Adrenal gland (tissue), 9 donors: ENCODE measurements at regions not wholly inside any gene's neighbourhood (a gene's known extent, or its start where the extent isn't known, plus 50 kb on each side); places are given as distances from the start of the nearest gene placed in this dataset.

Experiments used
- DNase-seq, 7 donors: peaks; one replicate each; pipeline ENCODE4 v3.0.0-alpha.2; 2019 to 2020
- H3K27ac ChIP-seq, 5 donors: fragments of 200-600 bp; sonication (generic) in 4 of 5; 1 replicate in 3 of 5; 2 replicates in 2 of 5; pipeline versions ENCODE4 v1.5.1 to v1.8.0; 2016 to 2020; ENCODE audit warnings: mild to moderate bottlenecking in 1 of 5
- H3K27me3 ChIP-seq: fragments of 200-600 bp; 2 replicates; pipeline ENCODE4 v1.8.0; 2021
- H3K36me3 ChIP-seq, 2 donors: fragments of 200-600 bp; replicated peaks in 1 of 2; 1 replicate in 1 of 2; 2 replicates in 1 of 2; pipeline versions ENCODE4 v1.5.1 to v1.8.0; 2018 to 2022
- H3K4me1 ChIP-seq, 2 donors: fragments of 200-600 bp; replicated peaks in 1 of 2; 1 replicate in 1 of 2; 2 replicates in 1 of 2; pipeline versions ENCODE4 v1.5.1 to v1.8.0; 2018 to 2021
- H3K4me3 ChIP-seq, 4 donors: fragments of 200-600 bp; sonication (generic) in 3 of 4; one replicate each; pipeline ENCODE4 v1.5.1; 2016 to 2018
- H3K9me3 ChIP-seq, 3 donors: fragments of 200-600 bp; sonication (generic) in 1 of 3; replicated peaks in 1 of 3; 1 replicate in 2 of 3; 2 replicates in 1 of 3; pipeline versions ENCODE4 v1.5.1 to v1.8.0; 2016 to 2021
- POLR2A ChIP-seq, 2 donors: fragments of 450-650 bp; IDR thresholded peaks; one replicate each; pipeline ENCODE4 v1.6.1; 2017; ENCODE audit warnings: antibody characterized with exemption in 2 of 2, mild to moderate bottlenecking in 2 of 2, moderate library complexity in 1 of 2
- WGBS, 4 donors: extraction: QIAGEN DNeasy Blood & Tissue Kit in 2 of 4; methylation state at CpG; one replicate each; pipeline versions ENCODE4 v1.1.5 to v1.1.7; 2013 to 2017; 5-methylcytosine and 5-hydroxymethylcytosine counted together
- intact Hi-C, 2 donors: fragments of 100-400 bp; cut with DNase I; formaldehyde crosslinking; loops; one replicate each; pipeline versions ENCODE4 v1.14.1 to v1.15.0; 2022 to 2023
- TF ChIP-seq, protein P1 (sequence below), 6 experiments: fragments of 450-650 bp in 4 of 6; fragments of 200-600 bp in 2 of 6; sonication (generic) in 1 of 6; IDR thresholded peaks; 1 replicate in 5 of 6; 2 replicates in 1 of 6; pipeline versions ENCODE4 v1.5.1 to v1.8.0; 2016 to 2021; ENCODE audit warnings: antibody characterized with exemption in 6 of 6, mild to moderate bottlenecking in 2 of 6, moderate library complexity in 1 of 6
- donor health status: healthy with polysubstance abuse.
- donor health status: Bipolar disorder and iron deficiency.
- donor health status: DM: yes; HTN: yes; CAD: no.
- donor health status: DM: no; HTN: no; CAD: no.
- donor health status: DM: no; HTN: no; CAD: no.

- Histone ChIP-seq H3K9me3 (peaks cover 0 to 12% (median 6%) of the 10 kb centered on the region in 3 donors), H3K36me3 (no peaks in the 10 kb centered on the region), H3K27ac (no peak overlapping the region), H3K4me1 (no peaks in the 10 kb centered on the region), H3K4me3 (peak overlapping the region in 1 of 4 donors; percentile 8), H3K27me3 (no peaks in the 10 kb centered on the region)
- intact Hi-C loops = no loop called here
- DNase-seq = no peak
- TF ChIP-seq, protein P1, sequence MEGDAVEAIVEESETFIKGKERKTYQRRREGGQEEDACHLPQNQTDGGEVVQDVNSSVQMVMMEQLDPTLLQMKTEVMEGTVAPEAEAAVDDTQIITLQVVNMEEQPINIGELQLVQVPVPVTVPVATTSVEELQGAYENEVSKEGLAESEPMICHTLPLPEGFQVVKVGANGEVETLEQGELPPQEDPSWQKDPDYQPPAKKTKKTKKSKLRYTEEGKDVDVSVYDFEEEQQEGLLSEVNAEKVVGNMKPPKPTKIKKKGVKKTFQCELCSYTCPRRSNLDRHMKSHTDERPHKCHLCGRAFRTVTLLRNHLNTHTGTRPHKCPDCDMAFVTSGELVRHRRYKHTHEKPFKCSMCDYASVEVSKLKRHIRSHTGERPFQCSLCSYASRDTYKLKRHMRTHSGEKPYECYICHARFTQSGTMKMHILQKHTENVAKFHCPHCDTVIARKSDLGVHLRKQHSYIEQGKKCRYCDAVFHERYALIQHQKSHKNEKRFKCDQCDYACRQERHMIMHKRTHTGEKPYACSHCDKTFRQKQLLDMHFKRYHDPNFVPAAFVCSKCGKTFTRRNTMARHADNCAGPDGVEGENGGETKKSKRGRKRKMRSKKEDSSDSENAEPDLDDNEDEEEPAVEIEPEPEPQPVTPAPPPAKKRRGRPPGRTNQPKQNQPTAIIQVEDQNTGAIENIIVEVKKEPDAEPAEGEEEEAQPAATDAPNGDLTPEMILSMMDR (IDR thresholded peaks at IDR 0.05) = no peak
- TF ChIP-seq POLR2A (IDR thresholded peaks at IDR 0.05) = no peak
Measured at GRCh38 chr9:79425840-79426239, 145.9 kb upstream of the TLE4 start.

DNA sequence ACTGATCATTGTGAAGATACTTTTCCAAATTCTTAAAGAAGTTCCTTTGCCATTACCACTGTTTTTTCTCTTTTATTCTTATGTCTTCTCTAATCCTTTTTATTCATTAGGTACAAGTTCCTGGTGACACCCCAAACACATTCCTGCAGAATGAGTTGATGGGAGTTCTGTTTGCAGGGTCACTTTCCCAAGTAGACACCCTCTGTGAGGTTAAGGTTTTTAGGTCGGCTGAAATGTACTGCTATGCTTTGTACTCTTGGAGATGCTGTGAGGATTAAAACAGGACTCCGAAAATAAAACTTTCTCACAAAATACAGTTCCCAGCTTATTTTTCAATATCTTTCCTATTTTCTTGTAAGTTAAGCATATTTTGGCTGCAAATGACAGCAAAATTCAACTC is 143.3 kb upstream of the TLE4 start:
- H3K27me3 ChIP-seq = no peaks in the 10 kb centered on the region
- H3K4me3 ChIP-seq = no peak overlapping the region
- 67 to 86% (median 70%) methylated on average over 2 of the region's 2 CpGs for WGBS, 4 donors
- intact Hi-C loops = no loop called here
- H3K9me3 ChIP-seq = peaks cover 0 to 12% (median 6%) of the 10 kb centered on the region in 3 donors
- DNase-seq = no peak
- TF ChIP-seq, protein P1 (IDR thresholded peaks at IDR 0.05) = no peak
- no peak for TF ChIP-seq POLR2A (IDR thresholded peaks at IDR 0.05)
- no peaks in the 10 kb centered on the region for H3K36me3 ChIP-seq
- no peaks in the 10 kb centered on the region for H3K4me1 ChIP-seq
- H3K27ac ChIP-seq = no peak overlapping the region

- Histone ChIP-seq H3K4me1 (no peaks in the 10 kb centered on the region), H3K27ac (no peak overlapping the region), H3K9me3 (peaks cover 0 to 5% (median 0%) of the 10 kb centered on the region in 3 donors), H3K27me3 (no peaks in the 10 kb centered on the region), H3K36me3 (no peaks in the 10 kb centered on the region), H3K4me3 (no peak overlapping the region)
- no peak for DNase-seq
- intact Hi-C loops = no loop called here
- no peak for TF ChIP-seq POLR2A (IDR thresholded peaks at IDR 0.05)
- TF ChIP-seq, protein P1 (IDR thresholded peaks at IDR 0.05) = no peak
Measured at GRCh38 chr9:79430619-79431018, 141.1 kb upstream of the TLE4 start.

DNA sequence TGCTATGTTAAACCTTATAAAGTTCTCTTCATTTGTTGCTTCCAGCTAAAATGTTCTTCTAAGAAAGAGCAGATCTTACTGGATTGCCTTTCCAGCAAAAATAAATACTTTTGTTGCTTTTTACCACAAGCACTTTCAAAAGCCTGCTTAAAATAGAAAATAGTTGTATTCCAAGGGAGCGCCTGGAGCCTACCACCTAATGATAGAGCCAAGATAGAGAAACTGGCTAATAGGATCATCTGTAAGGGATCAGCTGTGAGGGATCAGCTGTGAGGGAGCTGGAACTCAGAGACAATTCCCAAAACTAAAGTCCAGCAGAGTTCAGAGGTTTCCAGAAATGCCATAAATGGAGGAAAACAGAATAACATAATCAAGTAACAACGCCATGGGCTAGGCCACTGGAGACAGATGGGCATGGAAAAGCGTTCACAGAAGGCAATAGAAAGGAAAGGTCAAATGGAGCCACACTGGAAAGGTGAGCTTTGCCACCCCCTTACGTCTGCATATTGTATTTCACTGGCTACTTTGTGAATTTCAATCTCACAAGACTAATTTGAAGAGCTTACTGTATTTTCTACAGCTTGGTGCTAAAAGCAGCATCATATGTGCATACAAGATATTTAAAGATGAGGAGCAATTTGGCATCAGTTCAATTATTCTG is 140.6 kb upstream of the TLE4 start:
- H3K36me3 ChIP-seq = no peaks in the 10 kb centered on the region
- no peak overlapping the region for H3K27ac ChIP-seq
- 66 to 71% (median 67%) methylated on average over 4 of the region's 4 CpGs for WGBS, 4 donors

More for the DNA sequence above, 140.6 kb upstream of the TLE4 start:
- intact Hi-C loops = no loop called here
- no peak overlapping the region for H3K4me3 ChIP-seq
- DNase-seq = no peak
- no peak for TF ChIP-seq POLR2A (IDR thresholded peaks at IDR 0.05)
- TF ChIP-seq, protein P1 (IDR thresholded peaks at IDR 0.05) = no peak
- H3K4me1 ChIP-seq = no peaks in the 10 kb centered on the region
- no peaks in the 10 kb centered on the region for H3K27me3 ChIP-seq
- H3K9me3 ChIP-seq = peaks cover 0 to under 1% (median 0%) of the 10 kb centered on the region in 3 donors
